HG03575 (cell line): ENCODE measurements at regions not wholly inside any gene's neighbourhood (a gene's known extent, or its start where the extent isn't known, plus 50 kb on each side); places are given as distances from the start of the nearest gene placed in this dataset.

ENCODE experiments used
- ATAC-seq: cut with Tn5 transposase; IDR thresholded peaks from one replicate; pipeline ENCODE4 v1.9.1; 2021; ENCODE audit not compliant: unreplicated experiment, insufficient number of reproducible peaks, low FRiP score; ENCODE audit errors: extremely low read depth

GRCh38 chr11:115893461-115894099, 389.4 kb upstream of the CADM1 start:
- no peak for ATAC-seq

- no peak for ATAC-seq
Measured at GRCh38 chr11:115892016-115892415, 387.8 kb upstream of the CADM1 start.

GRCh38 chr11:115891581-115891980, 387.4 kb upstream of the CADM1 start:
- ATAC-seq = no peak

GRCh38 chr11:115890500-115890899, 386.3 kb upstream of the CADM1 start:
- no peak for ATAC-seq

GRCh38 chr11:115889712-115890111, 385.5 kb upstream of the CADM1 start:
- ATAC-seq = no peak

GRCh38 chr11:115887727-115888126, 383.5 kb upstream of the CADM1 start:
- ATAC-seq = no peak

- ATAC-seq = no peak
Measured at GRCh38 chr11:115887316-115887715, 383.1 kb upstream of the CADM1 start.

- no peak for ATAC-seq
Measured at GRCh38 chr11:115886422-115886733, 382.2 kb upstream of the CADM1 start.

GRCh38 chr11:115885535-115886421, 381.6 kb upstream of the CADM1 start:
- no peak for ATAC-seq

GRCh38 chr11:115884800-115885534, 380.8 kb upstream of the CADM1 start:
- ATAC-seq = no peak

GRCh38 chr11:115874843-115875242, 370.6 kb upstream of the CADM1 start:
- no peak for ATAC-seq

GRCh38 chr11:115873813-115874212, 369.6 kb upstream of the CADM1 start:
- ATAC-seq = no peak

- ATAC-seq = no peak
Measured at GRCh38 chr11:115872416-115872815, 368.2 kb upstream of the CADM1 start.

- ATAC-seq = no peak
Measured at GRCh38 chr11:115871161-115871760, 367.0 kb upstream of the CADM1 start.

GRCh38 chr11:115869780-115870431, 365.7 kb upstream of the CADM1 start:
- ATAC-seq = no peak

GRCh38 chr11:115869131-115869530, 364.9 kb upstream of the CADM1 start:
- no peak for ATAC-seq

- no peak for ATAC-seq
Measured at GRCh38 chr11:115860246-115860645, 356.0 kb upstream of the CADM1 start.

GRCh38 chr11:115848611-115849010, 344.4 kb upstream of the CADM1 start:
- no peak for ATAC-seq

GRCh38 chr11:115848080-115848479, 343.9 kb upstream of the CADM1 start:
- no peak for ATAC-seq
